ENCODE measurements at regions not wholly inside any gene's neighbourhood (a gene's known extent, or its start where the extent isn't known, plus 50 kb on each side); places are given as distances from the start of the nearest gene placed in this dataset.
A peak's percentile ranks its signal among the peaks of the same experiment; 100 is the strongest.

- BruUV-seq (replicated peaks): no TSS peak
- TF ChIP-seq EZH2 (IDR thresholded peaks at IDR 0.05; ENCODE audit: borderline replicate concordance, low read depth, low read length, poor library complexity, severe bottlenecking): no peak
- no peak for TF ChIP-seq CTCF (conservative IDR thresholded peaks at IDR 0.05; ENCODE audit: low read depth, low read length)
- peak overlapping the region; percentile 10 for H3K27ac ChIP-seq (ENCODE audit: low read depth, low read length, poor library complexity, severe bottlenecking)
- no peaks in the 10 kb centered on the region for H3K36me3 ChIP-seq (ENCODE audit: insufficient read depth, low read length, poor library complexity, severe bottlenecking)
- POLR2A ChIA-PET (ENCODE audit: low non-redundant PET): no interaction called here
- H3K4me3 ChIP-seq (ENCODE audit: low read depth, low read length, poor library complexity, severe bottlenecking): no peak overlapping the region
- intact Hi-C loops (cut with micrococcal nuclease; ENCODE audit: unreplicated experiment): no loop called here
- no peaks in the 10 kb centered on the region for H3K9me3 ChIP-seq (ENCODE audit: low read depth, low read length, poor library complexity, severe bottlenecking)
- no peaks in the 10 kb centered on the region for H3K27me3 ChIP-seq (replicated peaks; ENCODE audit: insufficient read depth, low read depth, low read length, poor library complexity)
- DNase-seq (ENCODE audit: low spot score): no peak
- no peaks in the 10 kb centered on the region for H3K4me1 ChIP-seq (ENCODE audit: insufficient read depth, low read length, poor library complexity, severe bottlenecking)
- CTCF ChIA-PET: no interaction called here
Measured at GRCh38 chr6:26149240-26149639, 62.0 kb downstream of the HFE start.

- H3K27ac ChIP-seq (ENCODE audit: low read depth, low read length, poor library complexity, severe bottlenecking): peak overlapping the region; percentile 34
- no peaks in the 10 kb centered on the region for H3K9me3 ChIP-seq (ENCODE audit: low read depth, low read length, poor library complexity, severe bottlenecking)
- intact Hi-C loops (cut with micrococcal nuclease; ENCODE audit: unreplicated experiment): no loop called here
- no peaks in the 10 kb centered on the region for H3K36me3 ChIP-seq (ENCODE audit: insufficient read depth, low read length, poor library complexity, severe bottlenecking)
- peaks cover 7% of the 10 kb centered on the region for H3K4me1 ChIP-seq (ENCODE audit: insufficient read depth, low read length, poor library complexity, severe bottlenecking)
- ChIA-PET CTCF (no interaction called here), POLR2A (ENCODE audit: low non-redundant PET) (no interaction called here)
- no TSS peak for BruUV-seq (replicated peaks)
- TF ChIP-seq CTCF (conservative IDR thresholded peaks at IDR 0.05; ENCODE audit: low read depth, low read length) (no peak), EZH2 (IDR thresholded peaks at IDR 0.05; ENCODE audit: borderline replicate concordance, low read depth, low read length, poor library complexity, severe bottlenecking) (no peak)
- H3K27me3 ChIP-seq (replicated peaks; ENCODE audit: insufficient read depth, low read depth, low read length, poor library complexity): no peaks in the 10 kb centered on the region
- no peak for DNase-seq (ENCODE audit: low spot score)
- H3K4me3 ChIP-seq (ENCODE audit: low read depth, low read length, poor library complexity, severe bottlenecking): no peak overlapping the region
Measured at GRCh38 chr6:26152226-26153101, 65.2 kb downstream of the HFE start.

GRCh38 chr6:26155061-26155930 is 68.1 kb downstream of the HFE start:
- Histone ChIP-seq H3K4me3 (ENCODE audit: low read depth, low read length, poor library complexity, severe bottlenecking) (peak overlapping the region; percentile 89), H3K9me3 (ENCODE audit: low read depth, low read length, poor library complexity, severe bottlenecking) (no peaks in the 10 kb centered on the region), H3K36me3 (ENCODE audit: insufficient read depth, low read length, poor library complexity, severe bottlenecking) (no peaks in the 10 kb centered on the region), H3K27ac (ENCODE audit: low read depth, low read length, poor library complexity, severe bottlenecking) (peak overlapping the region; percentile 99), H3K27me3 (replicated peaks; ENCODE audit: insufficient read depth, low read depth, low read length, poor library complexity) (no peaks in the 10 kb centered on the region), H3K4me1 (ENCODE audit: insufficient read depth, low read length, poor library complexity, severe bottlenecking) (peaks cover 12% of the 10 kb centered on the region)
- POLR2A ChIA-PET (ENCODE audit: low non-redundant PET): interaction anchor here (0.5 to 3.9 kb wide), 5 partner anchors 13 to 44 kb away, joined by 3 to 62 read pairs (median 4); a partner anchor contains a TSS
- DNase-seq (ENCODE audit: low spot score): peak; percentile 68
- CTCF ChIA-PET: no interaction called here
- TSS peak; percentile 62 for BruUV-seq (replicated peaks)
- intact Hi-C loops (cut with micrococcal nuclease; ENCODE audit: unreplicated experiment): loop anchor here (5.0 kb wide), 1 partner anchor 33 kb away; a partner anchor contains a TSS
- no peak for TF ChIP-seq CTCF (conservative IDR thresholded peaks at IDR 0.05; ENCODE audit: low read depth, low read length)
- no peak for TF ChIP-seq EZH2 (IDR thresholded peaks at IDR 0.05; ENCODE audit: borderline replicate concordance, low read depth, low read length, poor library complexity, severe bottlenecking)

Measured in A673 (cell line).